Endothelial cell of umbilical vein (primary cell): ENCODE measurements at regions not wholly inside any gene's neighbourhood (a gene's known extent, or its start where the extent isn't known, plus 50 kb on each side); places are given as distances from the start of the nearest gene placed in this dataset.

Experiments used
- BruUV-seq: library from RNA; stranded (reverse); fragments of 400-500 nt; replicated peaks from 2 replicates; lab custom pipeline; 2021; lab: Mats Ljungman, UMichigan
- CTCF ChIA-PET: fragments of 300-600, 350-600 bp; sonication (Branson Sonifier 250); formaldehyde crosslinking; loops from one replicate; lab custom pipeline; 2021; ENCODE audit warnings: antibody characterized with exemption, inconsistent platforms; lab: Charles Lee
- POLR2A ChIA-PET: fragments of 300-600, 350-600 bp; sonication (Branson Sonifier 250); formaldehyde crosslinking; loops from one replicate; lab custom pipeline; 2021; ENCODE audit warnings: antibody characterized with exemption, inconsistent platforms; lab: Charles Lee
- DNase-seq: peaks from one replicate; pipeline ENCODE4 v3.0.0-alpha.2; 2011; ENCODE audit warnings: low read depth, low spot score
- FAIRE-seq: peaks from 2 replicates; lab custom pipeline; 2011; peaks lifted over from hg19 to GRCh38; lab: Jason Lieb, UNC
- H2AFZ ChIP-seq: 2 replicates; pipeline ENCODE4 v1.6.0; 2012; ENCODE audit warnings: low read depth, low read length, control low read depth, inconsistent platforms
- H3K27ac ChIP-seq: 2 replicates; pipeline ENCODE4 v1.5.1; 2011; ENCODE audit warnings: low read depth, mild to moderate bottlenecking, control low read depth, low read length, moderate library complexity; ENCODE audit not compliant: insufficient read depth
- H3K27me3 ChIP-seq, 2 experiments: 2 replicates each; pipeline versions ENCODE4 v1.6.0 to v1.6.1; 2011; ENCODE audit warnings: low read length in 2 of 2, mixed read lengths in 1 of 2; ENCODE audit not compliant: control insufficient read depth in 2 of 2, insufficient read depth in 2 of 2
- H3K36me3 ChIP-seq, 2 experiments: 2 replicates in 1 of 2; 3 replicates in 1 of 2; pipeline ENCODE4 v1.5.1; 2011; ENCODE audit warnings: low read length in 2 of 2, mild to moderate bottlenecking in 1 of 2, moderate library complexity in 1 of 2; ENCODE audit not compliant: control insufficient read depth in 2 of 2, insufficient read depth in 2 of 2; ENCODE audit errors: extremely low read depth in 1 of 2
- H3K4me1 ChIP-seq: 3 replicates; pipeline ENCODE4 v1.5.1; 2011; ENCODE audit warnings: mild to moderate bottlenecking, low read length; ENCODE audit not compliant: control insufficient read depth, insufficient read depth; ENCODE audit errors: extremely low read depth
- H3K4me2 ChIP-seq: 2 replicates; pipeline ENCODE4 v1.6.1; 2011; ENCODE audit warnings: low read length, control low read depth, mixed read lengths; ENCODE audit not compliant: insufficient read depth
- H3K4me3 ChIP-seq, 3 experiments: fragments of 200-600 bp in 1 of 3; sonication (generic), shearing (Covaris generic) in 1 of 3; replicated peaks in 1 of 3; 2 replicates each; pipeline ENCODE4 v1.5.1; 2011 to 2016; ENCODE audit warnings: control low read depth in 3 of 3, low read length in 3 of 3, mild to moderate bottlenecking in 2 of 3, inconsistent platforms in 1 of 3, low read depth in 1 of 3, moderate library complexity in 1 of 3; ENCODE audit not compliant: insufficient read depth in 1 of 3
- H3K79me2 ChIP-seq: 2 replicates; pipeline ENCODE4 v1.6.0; 2012; ENCODE audit warnings: low read length, inconsistent platforms; ENCODE audit not compliant: control insufficient read depth, insufficient read depth
- H3K9ac ChIP-seq: replicated peaks from 2 replicates; pipeline ENCODE3; 2011; ENCODE audit warnings: low read length, control low read depth; ENCODE audit not compliant: insufficient read depth; ENCODE audit errors: extremely low read depth
- H3K9me1 ChIP-seq: replicated peaks from 3 replicates; pipeline ENCODE4 v1.6.0; 2011; ENCODE audit warnings: mild to moderate bottlenecking, low read length; ENCODE audit not compliant: control insufficient read depth, insufficient read depth; ENCODE audit errors: extremely low read depth
- H3K9me3 ChIP-seq: replicated peaks from 2 replicates; pipeline ENCODE4 v1.5.1; 2012; ENCODE audit warnings: low read length, inconsistent platforms; ENCODE audit not compliant: control insufficient read depth, insufficient read depth
- H4K20me1 ChIP-seq: replicated peaks from 2 replicates; pipeline ENCODE3; 2011; ENCODE audit warnings: mild to moderate bottlenecking, low read length; ENCODE audit not compliant: control insufficient read depth, insufficient read depth; ENCODE audit errors: extremely low read depth
- CTCF ChIP-seq, 2 donors: IDR thresholded peaks; 1 replicate in 1 of 2; 2 replicates in 1 of 2; pipeline ENCODE4 v1.5.1; 2011; ENCODE audit warnings: low read length in 2 of 2, mild to moderate bottlenecking in 2 of 2, moderate library complexity in 2 of 2, control low read depth in 1 of 2, inconsistent platforms in 1 of 2, low read depth in 1 of 2; ENCODE audit not compliant: insufficient read depth in 1 of 2; ENCODE audit errors: extremely low read depth in 1 of 2
- EZH2 ChIP-seq: IDR thresholded peaks from 2 replicates; pipeline ENCODE4 v1.6.1; 2012; ENCODE audit warnings: borderline replicate concordance, low read depth, mild to moderate bottlenecking, moderate library complexity, low read length, inconsistent platforms; ENCODE audit not compliant: severe bottlenecking
- FOS ChIP-seq: IDR thresholded peaks from 2 replicates; pipeline ENCODE4 v1.6.1; 2011; ENCODE audit warnings: mild to moderate bottlenecking, low read length, moderate library complexity, borderline replicate concordance; ENCODE audit not compliant: insufficient read depth
- GATA2 ChIP-seq: IDR thresholded peaks from 2 replicates; pipeline ENCODE4 v1.7.0; 2011; ENCODE audit warnings: low read depth, mild to moderate bottlenecking, moderate library complexity, mixed read lengths, low read length; ENCODE audit not compliant: insufficient read length, insufficient read depth
- JUN ChIP-seq: IDR thresholded peaks from 2 replicates; pipeline ENCODE4 v1.6.1; 2011; ENCODE audit warnings: borderline replicate concordance, low read depth; ENCODE audit not compliant: insufficient read length, insufficient read depth
- MAX ChIP-seq: IDR thresholded peaks from 2 replicates; pipeline ENCODE4 v1.6.1; 2011; ENCODE audit not compliant: insufficient read depth, insufficient read length
- MYC ChIP-seq: IDR thresholded peaks from one replicate; pipeline ENCODE4 v1.6.1; 2011; ENCODE audit warnings: mild to moderate bottlenecking, low read depth, low read length
- POLR2A ChIP-seq: IDR thresholded peaks from 2 replicates; pipeline ENCODE4 v1.6.1; 2012; ENCODE audit warnings: low read depth, mild to moderate bottlenecking, control low read depth, low read length
- POLR2AphosphoS5 ChIP-seq: IDR thresholded peaks from 2 replicates; pipeline ENCODE4 v1.6.1; 2012; ENCODE audit warnings: low read depth, mild to moderate bottlenecking, control low read depth, low read length, moderate library complexity; ENCODE audit not compliant: insufficient read depth
- dilution Hi-C: fragments of 300-500 bp; cut with MboI; formaldehyde crosslinking; loops from one replicate; pipeline ENCODE4 v1.15.0; 2019; ENCODE audit warnings: low sequenced_read_pairs; ENCODE audit not compliant: extremely low pct_ligation_motif_present
- intact Hi-C: fragments of 100-400 bp; cut with micrococcal nuclease; formaldehyde crosslinking; loops from one replicate; pipeline ENCODE4 v1.10.0; 2022

GRCh38 chr3:159664653-159665052, 324.0 kb upstream of the IL12A start:
- CTCF ChIA-PET = no interaction called here

GRCh38 chr3:159667261-159667660, 321.4 kb upstream of the IL12A start:
- Histone ChIP-seq H3K9me3 (no peaks in the 10 kb centered on the region), H3K79me2 (no peaks in the 10 kb centered on the region), H3K36me3 (no peaks in the 10 kb centered on the region), H2AFZ (no peak overlapping the region), H3K4me3 (no peak overlapping the region), H3K27ac (no peak overlapping the region), H3K4me2 (no peak overlapping the region), H4K20me1 (no peaks in the 10 kb centered on the region), H3K9me1 (no peaks in the 10 kb centered on the region), H3K4me1 (no peaks in the 10 kb centered on the region), H3K9ac (no peak overlapping the region), H3K27me3 (peaks cover 0 to 2% of the 10 kb centered on the region in 2 experiments)
- BruUV-seq = no TSS peak
- no peak for DNase-seq
- ChIA-PET POLR2A (no interaction called here), CTCF (no interaction called here)
- intact Hi-C loops (no loop called here), dilution Hi-C loops (no loop called here)
- TF ChIP-seq GATA2 (no peak), FOS (no peak), CTCF (IDR thresholded peaks at IDR 0.05; ENCODE audit: extremely low read depth in 1 of 2, insufficient read depth in 1 of 2, low read depth in 1 of 2, low read length in 2 of 2) (no peak), POLR2A (no peak), MYC (no peak), EZH2 (no peak), JUN (no peak), POLR2AphosphoS5 (no peak), MAX (no peak)
- no peak for FAIRE-seq

More at GRCh38 chr3:159664653-159665052, 324.0 kb upstream of the IL12A start:
- Histone ChIP-seq H3K9ac (no peak overlapping the region), H3K4me3 (no peak overlapping the region), H3K79me2 (no peaks in the 10 kb centered on the region), H4K20me1 (no peaks in the 10 kb centered on the region), H3K27me3 (peaks cover 2 to 3% of the 10 kb centered on the region in 2 experiments), H3K9me1 (no peaks in the 10 kb centered on the region), H3K9me3 (no peaks in the 10 kb centered on the region), H3K4me2 (no peak overlapping the region), H2AFZ (no peak overlapping the region), H3K4me1 (no peaks in the 10 kb centered on the region), H3K27ac (no peak overlapping the region), H3K36me3 (no peaks in the 10 kb centered on the region)
- BruUV-seq = no TSS peak
- DNase-seq = no peak
- dilution Hi-C loops (no loop called here), intact Hi-C loops (no loop called here)
- TF ChIP-seq GATA2 (no peak), EZH2 (no peak), MYC (no peak), POLR2A (no peak), JUN (no peak), POLR2AphosphoS5 (no peak)
- no peak for FAIRE-seq
- POLR2A ChIA-PET = no interaction called here
